GM12892 (cell line): ENCODE measurements at regions not wholly inside any gene's neighbourhood (a gene's known extent, or its start where the extent isn't known, plus 50 kb on each side); places are given as distances from the start of the nearest gene placed in this dataset.

ENCODE experiments used
- POLR2A ChIP-seq: IDR thresholded peaks from 2 replicates; pipeline ENCODE4 v1.6.1; 2011; ENCODE audit warnings: low read depth, low read length, control low read depth
- POLR2AphosphoS5 ChIP-seq: IDR thresholded peaks from 2 replicates; pipeline ENCODE4 v1.6.1; 2011; ENCODE audit warnings: low read depth, low read length, control low read depth

DNA sequence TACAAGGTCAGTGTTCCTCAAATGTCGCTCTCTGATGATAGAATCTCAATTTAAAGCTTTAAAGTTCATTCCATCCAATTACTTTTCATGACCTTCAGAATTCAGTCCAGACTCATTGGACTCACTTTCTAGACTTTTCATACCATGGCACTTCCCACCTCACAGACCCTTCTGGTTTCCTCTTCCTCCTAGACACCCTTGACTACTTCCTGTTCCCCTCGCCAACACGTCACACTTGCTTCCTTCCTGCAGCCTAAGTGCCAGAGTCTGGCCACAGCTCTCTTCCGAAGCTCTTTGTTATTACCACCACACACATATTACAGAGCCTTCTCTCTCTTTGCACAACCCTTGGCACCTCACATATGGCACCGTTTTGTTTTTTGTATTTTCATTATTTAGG is 59.1 kb upstream of the UMPS start:
- TF ChIP-seq POLR2AphosphoS5 (no peak), POLR2A (no peak)
